Colonic mucosa (tissue), 4 donors: ENCODE measurements at regions not wholly inside any gene's neighbourhood (a gene's known extent, or its start where the extent isn't known, plus 50 kb on each side); places are given as distances from the start of the nearest gene placed in this dataset.

Experiments
- DNase-seq: peaks from one replicate; pipeline ENCODE4 v3.0.0-alpha.2; 2020
- H3K27ac ChIP-seq: fragments of 200-600 bp; one replicate; pipeline ENCODE4 v1.8.0; 2021
- H3K27me3 ChIP-seq: fragments of 200-600 bp; one replicate; pipeline ENCODE4 v1.8.0; 2021
- H3K36me3 ChIP-seq: fragments of 200-600 bp; one replicate; pipeline ENCODE4 v1.8.0; 2021
- H3K4me1 ChIP-seq: fragments of 200-600 bp; one replicate; pipeline ENCODE4 v1.8.0; 2021; ENCODE audit warnings: mild to moderate bottlenecking
- H3K4me3 ChIP-seq: fragments of 200-600 bp; one replicate; pipeline ENCODE4 v1.8.0; 2021
- H3K9ac ChIP-seq, 2 donors: one replicate each; pipeline ENCODE4 v1.7.0; 2013; ENCODE audit warnings: control low read depth in 2 of 2, low read depth in 2 of 2, low read length in 2 of 2
- H3K9me3 ChIP-seq: fragments of 200-600 bp; one replicate; pipeline ENCODE4 v1.8.0; 2021
- intact Hi-C: fragments of 100-400 bp; cut with DNase I; formaldehyde crosslinking; loops from one replicate; pipeline ENCODE4 v1.14.1; 2022
- TF ChIP-seq, protein P1 (sequence below): fragments of 200-600 bp; IDR thresholded peaks from one replicate; pipeline ENCODE4 v1.8.0; 2022; ENCODE audit warnings: antibody characterized with exemption, mild to moderate bottlenecking
- donor health status: healthy.
- donor health status: DM: no; HTN: no; CAD: no.
- donor health status: DM: no; HTN: no; CAD: no.

DNA sequence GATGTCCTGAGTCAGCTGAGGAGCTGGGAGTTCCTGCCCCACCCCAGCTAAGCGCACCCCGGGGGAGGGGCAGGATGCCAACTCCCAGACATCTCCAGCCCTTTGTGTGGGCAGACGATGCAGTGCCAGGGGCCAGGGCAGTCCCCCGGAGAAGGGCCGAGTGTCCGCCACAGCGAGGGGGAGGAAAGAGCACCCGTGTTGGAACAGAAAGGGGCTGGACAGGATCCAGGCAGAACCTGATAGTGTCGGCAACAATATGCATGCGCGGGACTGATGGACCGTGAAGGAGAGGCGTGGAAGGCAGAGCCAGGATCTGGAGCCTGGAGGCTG lies 1434.7 kb downstream of the BRD1 start:
- Histone ChIP-seq H3K27me3 (no peaks in the 10 kb centered on the region), H3K9me3 (no peaks in the 10 kb centered on the region), H3K4me3 (no peak overlapping the region), H3K36me3 (no peaks in the 10 kb centered on the region), H3K4me1 (no peaks in the 10 kb centered on the region), H3K27ac (no peak overlapping the region), H3K9ac (no peak overlapping the region)
- no peak for DNase-seq
- TF ChIP-seq, protein P1, sequence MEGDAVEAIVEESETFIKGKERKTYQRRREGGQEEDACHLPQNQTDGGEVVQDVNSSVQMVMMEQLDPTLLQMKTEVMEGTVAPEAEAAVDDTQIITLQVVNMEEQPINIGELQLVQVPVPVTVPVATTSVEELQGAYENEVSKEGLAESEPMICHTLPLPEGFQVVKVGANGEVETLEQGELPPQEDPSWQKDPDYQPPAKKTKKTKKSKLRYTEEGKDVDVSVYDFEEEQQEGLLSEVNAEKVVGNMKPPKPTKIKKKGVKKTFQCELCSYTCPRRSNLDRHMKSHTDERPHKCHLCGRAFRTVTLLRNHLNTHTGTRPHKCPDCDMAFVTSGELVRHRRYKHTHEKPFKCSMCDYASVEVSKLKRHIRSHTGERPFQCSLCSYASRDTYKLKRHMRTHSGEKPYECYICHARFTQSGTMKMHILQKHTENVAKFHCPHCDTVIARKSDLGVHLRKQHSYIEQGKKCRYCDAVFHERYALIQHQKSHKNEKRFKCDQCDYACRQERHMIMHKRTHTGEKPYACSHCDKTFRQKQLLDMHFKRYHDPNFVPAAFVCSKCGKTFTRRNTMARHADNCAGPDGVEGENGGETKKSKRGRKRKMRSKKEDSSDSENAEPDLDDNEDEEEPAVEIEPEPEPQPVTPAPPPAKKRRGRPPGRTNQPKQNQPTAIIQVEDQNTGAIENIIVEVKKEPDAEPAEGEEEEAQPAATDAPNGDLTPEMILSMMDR = no peak
- intact Hi-C loops = no loop called here

DNA sequence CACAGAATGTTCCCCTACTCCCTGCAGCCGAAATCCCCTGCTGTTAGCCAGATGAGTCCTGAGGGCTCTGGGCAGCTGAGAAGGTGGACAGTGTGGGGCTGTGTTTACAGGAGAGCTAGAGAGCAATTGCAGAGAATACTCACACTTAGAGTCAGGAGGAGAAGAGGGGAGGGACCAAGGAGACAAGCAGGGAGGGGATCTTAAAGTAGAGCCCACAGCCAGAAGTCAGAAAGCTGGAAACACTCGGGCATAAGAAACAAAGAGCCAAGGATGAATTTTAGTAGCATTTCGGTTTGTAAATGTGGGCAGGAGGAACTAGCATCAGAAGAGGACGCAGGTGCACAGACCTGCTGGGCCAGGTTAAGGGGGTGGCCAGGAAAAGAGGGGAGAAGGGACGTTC lies 1435.9 kb downstream of the BRD1 start:
- Histone ChIP-seq H3K27ac (no peak overlapping the region), H3K27me3 (no peaks in the 10 kb centered on the region), H3K9ac (no peak overlapping the region), H3K36me3 (no peaks in the 10 kb centered on the region), H3K9me3 (no peaks in the 10 kb centered on the region), H3K4me3 (no peak overlapping the region), H3K4me1 (no peaks in the 10 kb centered on the region)
- DNase-seq = no peak
- intact Hi-C loops = no loop called here
- TF ChIP-seq, protein P1 = no peak

DNA sequence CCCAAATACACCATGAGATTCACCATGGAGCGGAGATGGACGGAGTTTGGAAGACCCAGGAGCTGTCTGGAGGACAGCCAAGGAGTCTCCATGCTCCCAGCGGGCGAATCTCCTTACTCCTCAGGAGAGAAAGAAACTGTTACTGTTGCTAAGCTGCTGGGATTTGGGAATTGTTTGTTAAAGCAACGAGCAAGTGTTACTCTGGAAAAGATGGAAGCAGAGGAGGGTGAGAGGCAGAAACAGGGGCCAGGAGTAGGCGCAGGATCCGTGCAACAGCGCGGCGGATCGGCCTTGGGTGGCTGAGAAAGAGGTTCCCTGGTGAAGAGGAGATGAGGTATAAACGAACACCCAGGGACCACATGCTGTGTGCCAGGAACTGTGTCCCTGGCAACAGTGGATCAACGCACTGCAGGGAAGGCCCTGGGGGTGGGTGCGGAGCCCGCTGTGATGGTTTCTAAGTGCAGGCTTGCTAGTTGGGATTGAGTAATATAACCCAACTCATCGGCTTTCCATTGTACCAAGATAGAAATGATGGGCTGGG lies 1436.4 kb downstream of the BRD1 start:
- Histone ChIP-seq H3K9ac (no peak overlapping the region), H3K27ac (no peak overlapping the region), H3K4me3 (no peak overlapping the region), H3K36me3 (no peaks in the 10 kb centered on the region), H3K9me3 (no peaks in the 10 kb centered on the region), H3K27me3 (no peaks in the 10 kb centered on the region), H3K4me1 (no peaks in the 10 kb centered on the region)
- no peak for DNase-seq
- TF ChIP-seq, protein P1 = no peak
- intact Hi-C loops = no loop called here

DNA sequence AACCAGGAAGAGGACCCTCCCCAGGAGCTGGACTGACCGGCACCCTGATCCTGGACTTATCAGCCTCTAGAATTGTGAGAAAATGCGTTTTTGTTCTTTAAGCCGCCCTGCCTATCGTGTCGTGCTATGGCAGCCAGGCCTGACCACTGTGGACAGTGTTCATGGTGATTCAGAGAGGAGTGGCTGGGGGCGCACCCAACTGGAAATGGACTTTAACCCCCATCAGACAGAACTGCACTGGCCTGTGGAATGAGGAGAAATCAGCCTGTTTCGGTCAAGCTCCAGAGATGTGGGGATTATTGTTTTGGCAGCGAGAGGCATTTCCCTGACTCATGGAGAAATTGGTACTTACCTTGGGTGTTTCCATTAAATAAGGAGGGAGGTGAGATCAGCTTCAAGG lies 1437.8 kb downstream of the BRD1 start:
- DNase-seq = peak; percentile 13
- H3K4me3 ChIP-seq = no peak overlapping the region
- no peak overlapping the region for H3K27ac ChIP-seq
- no peak overlapping the region for H3K9ac ChIP-seq
- no peaks in the 10 kb centered on the region for H3K27me3 ChIP-seq
- H3K9me3 ChIP-seq = no peaks in the 10 kb centered on the region
- TF ChIP-seq, protein P1 = no peak
- H3K4me1 ChIP-seq = no peaks in the 10 kb centered on the region
- no peaks in the 10 kb centered on the region for H3K36me3 ChIP-seq
- intact Hi-C loops = no loop called here

DNA sequence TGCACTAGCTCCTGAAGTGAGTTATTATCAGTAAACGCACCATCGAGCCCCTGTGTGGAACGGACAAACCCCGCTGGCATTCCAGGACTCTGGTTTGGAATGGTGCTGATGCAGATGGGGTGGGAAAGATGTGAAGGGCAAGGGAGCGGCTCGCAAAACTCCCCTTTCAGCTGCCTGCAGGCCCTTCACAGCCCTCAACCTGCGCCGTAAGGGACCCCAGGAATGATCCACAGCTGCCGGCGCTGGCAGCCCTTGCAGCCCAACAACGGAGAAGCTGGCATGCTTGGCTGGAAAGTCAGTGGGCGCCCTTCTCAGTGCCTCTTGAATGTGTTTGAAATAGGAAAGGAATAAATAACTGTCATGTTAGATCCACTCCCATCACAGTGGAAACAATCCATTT lies 1445.5 kb downstream of the BRD1 start:
- H3K4me1 ChIP-seq = no peaks in the 10 kb centered on the region
- no peak for DNase-seq

More for the DNA sequence above, 1445.5 kb downstream of the BRD1 start:
- Histone ChIP-seq H3K36me3 (no peaks in the 10 kb centered on the region), H3K4me3 (no peak overlapping the region), H3K9me3 (no peaks in the 10 kb centered on the region), H3K9ac (no peak overlapping the region), H3K27me3 (no peaks in the 10 kb centered on the region), H3K27ac (no peak overlapping the region)
- intact Hi-C loops = no loop called here
- TF ChIP-seq, protein P1 = no peak
